CD4-positive, alpha-beta T cell (primary cell): ENCODE measurements at regions not wholly inside any gene's neighbourhood (a gene's known extent, or its start where the extent isn't known, plus 50 kb on each side); places are given as distances from the start of the nearest gene placed in this dataset.

Source experiments
- ATAC-seq: fragments of 200-7000 bp; cut with Tn5 transposase; one replicate; pipeline ENCODE4 v1.10.0; 2022; ENCODE audit warnings: mild to moderate bottlenecking; ENCODE audit not compliant: poor library complexity
- CTCF ChIA-PET: fragments of 350-600 bp; sonication (Branson Sonifier 250); formaldehyde crosslinking; loops from one replicate; lab custom pipeline; 2021; ENCODE audit warnings: antibody characterized with exemption, inconsistent platforms; lab: Charles Lee
- POLR2A ChIA-PET: fragments of 350-600 bp; sonication (Branson Sonifier 250); formaldehyde crosslinking; loops from one replicate; lab custom pipeline; 2021; ENCODE audit warnings: antibody characterized with exemption, inconsistent platforms; lab: Charles Lee
- DNase-seq, 14 experiments: peaks; one replicate each; pipeline ENCODE4 v3.0.0-alpha.2; 2013 to 2020; ENCODE audit warnings: mixed read lengths in 2 of 14
- H3K27ac ChIP-seq, 2 donors: one replicate each; pipeline versions ENCODE4 v1.5.1 to v1.7.0; 2013; ENCODE audit warnings: low read length in 2 of 2, low read depth in 1 of 2, mild to moderate bottlenecking in 1 of 2
- H3K27me3 ChIP-seq, 2 experiments: 1 replicate in 1 of 2; 2 replicates in 1 of 2; pipeline versions ENCODE4 v1.6.1 to v1.7.0; 2013; ENCODE audit warnings: low read length in 2 of 2, control low read depth in 1 of 2, mild to moderate bottlenecking in 1 of 2, moderate library complexity in 1 of 2; ENCODE audit not compliant: insufficient read depth in 2 of 2, control insufficient read depth in 1 of 2
- H3K36me3 ChIP-seq: one replicate; pipeline ENCODE4 v1.6.1; 2013; ENCODE audit warnings: low read length, control low read depth; ENCODE audit not compliant: insufficient read depth
- H3K4me1 ChIP-seq: one replicate; pipeline ENCODE4 v1.6.1; 2013; ENCODE audit warnings: low read length, control low read depth; ENCODE audit not compliant: insufficient read depth
- H3K4me3 ChIP-seq: one replicate; pipeline ENCODE4 v1.5.1; 2013; ENCODE audit warnings: mild to moderate bottlenecking, low read length, moderate library complexity
- H3K9me3 ChIP-seq, 2 experiments: 1 replicate in 1 of 2; 2 replicates in 1 of 2; pipeline versions ENCODE4 v1.6.1 to v1.7.0; 2013; ENCODE audit warnings: low read length in 2 of 2, mild to moderate bottlenecking in 2 of 2, control low read depth in 1 of 2, moderate library complexity in 1 of 2; ENCODE audit not compliant: control insufficient read depth in 1 of 2, insufficient read depth in 1 of 2
- H3K27ac Mint-ChIP-seq: one replicate; pipeline ENCODE4 v1.8.0; 2020; ENCODE audit warnings: mixed read lengths
- H3K27me3 Mint-ChIP-seq: one replicate; pipeline ENCODE4 v1.8.0; 2021; ENCODE audit warnings: mixed read lengths
- H3K36me3 Mint-ChIP-seq: one replicate; pipeline ENCODE4 v1.8.0; 2021; ENCODE audit warnings: low read depth, mixed read lengths
- H3K4me1 Mint-ChIP-seq: one replicate; pipeline ENCODE4 v1.8.0; 2021; ENCODE audit warnings: low read depth, mixed read lengths
- H3K4me3 Mint-ChIP-seq: one replicate; pipeline ENCODE4 v1.8.0; 2020; ENCODE audit warnings: mild to moderate bottlenecking, mixed read lengths
- H3K9me3 Mint-ChIP-seq: one replicate; pipeline ENCODE4 v1.8.0; 2020; ENCODE audit warnings: mixed read lengths
- intact Hi-C, 2 experiments: fragments of 100-400 bp; cut with DNase I in 1 of 2; cut with micrococcal nuclease in 1 of 2; formaldehyde crosslinking; loops; one replicate each; pipeline versions ENCODE4 v1.15.1 to v1.9.0; 2023 to 2025; cut with DNase I, micrococcal nuclease
- TF ChIP-seq, protein P1 (sequence below): fragments of 200-600 bp; IDR thresholded peaks from one replicate; pipeline ENCODE4 v1.8.0; 2022; ENCODE audit warnings: antibody characterized with exemption, mild to moderate bottlenecking

DNA sequence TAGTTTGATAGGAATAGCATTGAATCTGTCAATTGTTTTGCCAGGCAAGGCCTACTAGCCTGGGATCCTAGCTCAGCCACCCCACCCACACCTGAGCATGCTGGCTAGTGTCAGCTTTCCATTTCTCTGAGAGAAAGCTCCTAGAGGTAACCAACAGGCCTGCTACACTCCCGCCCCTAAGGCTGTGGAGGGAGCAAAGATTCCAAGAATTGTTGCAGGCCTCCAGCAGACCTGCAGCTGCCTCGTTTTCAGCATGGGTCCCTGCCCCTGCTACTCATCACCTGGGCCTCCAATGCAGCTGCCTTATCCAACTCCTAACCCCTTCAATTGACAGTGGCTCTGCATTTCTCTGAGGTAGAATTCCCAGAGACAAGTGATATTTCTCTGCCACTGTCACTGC, 852.4 kb upstream of the MDGA2 start:
- Histone ChIP-seq H3K27me3 (no peaks in the 10 kb centered on the region), H3K27ac (no peak overlapping the region), H3K4me3 (no peak overlapping the region), H3K9me3 (peaks cover 0 to 4% of the 10 kb centered on the region in 2 experiments), H3K4me1 (no peaks in the 10 kb centered on the region), H3K36me3 (no peaks in the 10 kb centered on the region)
- DNase-seq, result no peak
- Mint-ChIP-seq H3K27me3 (no peaks in the 10 kb centered on the region), H3K4me3 (no peak overlapping the region), H3K9me3 (peaks cover 6% of the 10 kb centered on the region), H3K27ac (no peak overlapping the region), H3K36me3 (no peaks in the 10 kb centered on the region), H3K4me1 (no peaks in the 10 kb centered on the region)
- ATAC-seq, result no peak
- intact Hi-C loops, result no loop called here
- TF ChIP-seq, protein P1, sequence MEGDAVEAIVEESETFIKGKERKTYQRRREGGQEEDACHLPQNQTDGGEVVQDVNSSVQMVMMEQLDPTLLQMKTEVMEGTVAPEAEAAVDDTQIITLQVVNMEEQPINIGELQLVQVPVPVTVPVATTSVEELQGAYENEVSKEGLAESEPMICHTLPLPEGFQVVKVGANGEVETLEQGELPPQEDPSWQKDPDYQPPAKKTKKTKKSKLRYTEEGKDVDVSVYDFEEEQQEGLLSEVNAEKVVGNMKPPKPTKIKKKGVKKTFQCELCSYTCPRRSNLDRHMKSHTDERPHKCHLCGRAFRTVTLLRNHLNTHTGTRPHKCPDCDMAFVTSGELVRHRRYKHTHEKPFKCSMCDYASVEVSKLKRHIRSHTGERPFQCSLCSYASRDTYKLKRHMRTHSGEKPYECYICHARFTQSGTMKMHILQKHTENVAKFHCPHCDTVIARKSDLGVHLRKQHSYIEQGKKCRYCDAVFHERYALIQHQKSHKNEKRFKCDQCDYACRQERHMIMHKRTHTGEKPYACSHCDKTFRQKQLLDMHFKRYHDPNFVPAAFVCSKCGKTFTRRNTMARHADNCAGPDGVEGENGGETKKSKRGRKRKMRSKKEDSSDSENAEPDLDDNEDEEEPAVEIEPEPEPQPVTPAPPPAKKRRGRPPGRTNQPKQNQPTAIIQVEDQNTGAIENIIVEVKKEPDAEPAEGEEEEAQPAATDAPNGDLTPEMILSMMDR, result no peak
- CTCF ChIA-PET, result no interaction called here
- POLR2A ChIA-PET, result no interaction called here

DNA sequence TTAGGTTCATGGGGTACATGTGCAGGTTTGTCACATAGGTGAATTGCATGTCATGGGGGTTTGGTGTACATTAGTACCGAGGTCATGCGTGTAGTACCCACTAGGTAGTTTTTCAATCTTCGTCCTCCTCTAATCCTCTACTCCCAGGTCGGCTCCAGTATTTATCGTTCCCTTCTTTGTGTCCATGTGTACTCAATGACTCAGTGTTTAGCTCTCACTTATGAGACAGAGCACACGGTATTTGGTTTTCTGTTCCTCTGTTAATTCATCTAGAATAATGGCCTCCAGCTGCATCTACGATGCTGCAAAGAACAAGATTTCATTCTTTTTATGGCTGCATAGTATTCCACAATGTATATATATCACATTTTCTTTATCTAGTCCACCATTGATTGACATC, 850.9 kb upstream of the MDGA2 start:
- no peak overlapping the region for H3K4me3 Mint-ChIP-seq
- TF ChIP-seq, protein P1, result no peak
- Histone ChIP-seq H3K4me1 (no peaks in the 10 kb centered on the region), H3K27me3 (no peaks in the 10 kb centered on the region), H3K36me3 (no peaks in the 10 kb centered on the region), H3K27ac (no peak overlapping the region), H3K9me3 (peaks cover 0 to 4% of the 10 kb centered on the region in 2 experiments), H3K4me3 (no peak overlapping the region)
- no peak overlapping the region for H3K27ac Mint-ChIP-seq
- POLR2A ChIA-PET, result no interaction called here
- ATAC-seq, result no peak
- peaks cover 7% of the 10 kb centered on the region for H3K9me3 Mint-ChIP-seq
- no peaks in the 10 kb centered on the region for H3K4me1 Mint-ChIP-seq
- DNase-seq, result no peak
- H3K36me3 Mint-ChIP-seq, result no peaks in the 10 kb centered on the region
- no peaks in the 10 kb centered on the region for H3K27me3 Mint-ChIP-seq
- intact Hi-C loops, result no loop called here
- CTCF ChIA-PET, result no interaction called here

DNA sequence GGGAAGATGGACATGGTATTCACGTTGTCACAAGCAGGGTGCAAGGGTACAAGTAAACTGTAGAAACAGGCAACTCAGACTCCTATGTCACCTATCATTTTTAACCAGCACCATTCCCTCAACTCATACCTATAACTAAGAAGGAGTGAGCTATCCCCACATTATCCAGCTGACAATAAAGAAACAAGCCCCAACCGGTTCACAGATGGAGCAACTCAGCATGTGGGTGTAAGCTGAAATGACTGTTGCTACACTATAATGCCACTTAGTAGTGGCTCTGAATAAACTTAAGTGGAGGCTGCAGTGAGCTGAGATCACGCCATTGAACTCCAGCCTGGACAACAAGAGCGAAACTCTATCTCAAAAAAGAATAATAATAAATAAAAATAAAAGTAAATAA, 829.5 kb upstream of the MDGA2 start:
- Mint-ChIP-seq H3K4me1 (no peaks in the 10 kb centered on the region), H3K27ac (no peak overlapping the region), H3K4me3 (no peak overlapping the region), H3K9me3 (no peaks in the 10 kb centered on the region), H3K36me3 (no peaks in the 10 kb centered on the region), H3K27me3 (no peaks in the 10 kb centered on the region)
- Histone ChIP-seq H3K36me3 (no peaks in the 10 kb centered on the region), H3K4me3 (no peak overlapping the region), H3K27ac (no peak overlapping the region), H3K27me3 (no peaks in the 10 kb centered on the region), H3K9me3 (no peaks in the 10 kb centered on the region), H3K4me1 (no peaks in the 10 kb centered on the region)
- DNase-seq (no peak), ATAC-seq (no peak)
- intact Hi-C loops, result no loop called here
- POLR2A ChIA-PET, result no interaction called here
- TF ChIP-seq, protein P1, result no peak
- CTCF ChIA-PET, result no interaction called here
